T-helper 1 cell treated with Interleukin-12 subunit alpha and Interleukin-12 subunit beta and Interleukin-4 antibody, amounts not matched to agents 30 ng/mL and 1 ng/mL, for 36 hours (primary cell): ENCODE measurements at regions not wholly inside any gene's neighbourhood (a gene's known extent, or its start where the extent isn't known, plus 50 kb on each side); places are given as distances from the start of the nearest gene placed in this dataset.

Experiments used
- intact Hi-C: fragments of 100-400 bp; cut with micrococcal nuclease; formaldehyde crosslinking; loops from one replicate; pipeline ENCODE4 v1.15.1; 2024

- intact Hi-C loops: no loop called here
These were observed 813.3 kb upstream of the ARRDC4 start for GRCh38 chr15:97146929-97147870.

GRCh38 chr15:97153356-97153965 lies 807.0 kb upstream of the ARRDC4 start:
- intact Hi-C loops: no loop called here

GRCh38 chr15:97156739-97157265 lies 803.7 kb upstream of the ARRDC4 start:
- intact Hi-C loops: no loop called here

GRCh38 chr15:97162805-97163495 lies 797.6 kb upstream of the ARRDC4 start:
- intact Hi-C loops: no loop called here

GRCh38 chr15:97165205-97165604 lies 795.3 kb upstream of the ARRDC4 start:
- intact Hi-C loops: no loop called here

- intact Hi-C loops: no loop called here
These were observed 791.6 kb upstream of the ARRDC4 start for GRCh38 chr15:97168704-97169475.

GRCh38 chr15:97171556-97171955 lies 788.9 kb upstream of the ARRDC4 start:
- intact Hi-C loops: no loop called here

GRCh38 chr15:97174886-97175540 lies 785.5 kb upstream of the ARRDC4 start:
- intact Hi-C loops: no loop called here

- intact Hi-C loops: no loop called here
These were observed 783.3 kb upstream of the ARRDC4 start for GRCh38 chr15:97177151-97177577.

- intact Hi-C loops: no loop called here
These were observed 777.9 kb upstream of the ARRDC4 start for GRCh38 chr15:97182581-97182980.

GRCh38 chr15:97189162-97189780 lies 771.2 kb upstream of the ARRDC4 start:
- intact Hi-C loops: no loop called here

- intact Hi-C loops: no loop called here
These were observed 765.8 kb upstream of the ARRDC4 start for GRCh38 chr15:97194750-97195149.

GRCh38 chr15:97196048-97197014 lies 764.2 kb upstream of the ARRDC4 start:
- intact Hi-C loops: no loop called here

GRCh38 chr15:97199393-97200051 lies 761.0 kb upstream of the ARRDC4 start:
- intact Hi-C loops: no loop called here

- intact Hi-C loops: no loop called here
These were observed 760.3 kb upstream of the ARRDC4 start for GRCh38 chr15:97200161-97200560.

- intact Hi-C loops: no loop called here
These were observed 750.2 kb upstream of the ARRDC4 start for GRCh38 chr15:97210277-97210676.

GRCh38 chr15:97215629-97216028 lies 744.9 kb upstream of the ARRDC4 start:
- intact Hi-C loops: no loop called here

- intact Hi-C loops: no loop called here
These were observed 736.3 kb upstream of the ARRDC4 start for GRCh38 chr15:97224191-97224641.
